ENCODE measurements at regions not wholly inside any gene's neighbourhood (a gene's known extent, or its start where the extent isn't known, plus 50 kb on each side); places are given as distances from the start of the nearest gene placed in this dataset.

DNA sequence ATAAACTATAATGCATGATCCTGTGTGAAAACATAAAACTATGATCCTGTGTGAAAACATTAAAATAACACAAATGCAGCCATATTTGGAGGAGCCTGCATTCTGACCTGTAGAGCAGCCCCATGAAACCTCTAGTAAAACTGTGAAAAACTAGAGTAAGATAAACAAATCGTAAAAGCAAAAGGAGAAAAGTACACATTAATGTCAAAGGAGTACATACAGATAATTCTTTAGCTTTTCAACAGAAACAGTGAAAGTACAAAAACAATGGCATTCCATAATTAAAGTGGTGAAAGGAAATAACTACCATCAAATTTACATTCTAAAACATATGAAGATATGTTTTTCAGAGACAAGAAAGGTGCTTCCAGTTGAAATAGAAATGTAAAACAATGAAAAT is 1267.2 kb downstream of the SLITRK1 start:
- Histone ChIP-seq H3F3A (ENCODE audit: insufficient read depth, low read length, poor library complexity, severe bottlenecking) (no peaks in the 10 kb centered on the region), H3K79me2 (replicated peaks; ENCODE audit: insufficient read depth, low read length) (no peaks in the 10 kb centered on the region), H3K9me2 (ENCODE audit: insufficient read depth, low read length) (peaks cover 3% of the 10 kb centered on the region), H3K9ac (ENCODE audit: low read length) (no peak overlapping the region), H2AFZ (ENCODE audit: low read depth, low read length) (no peak overlapping the region), H3K4me2 (ENCODE audit: low read length) (no peak overlapping the region), H3K9me3 (ENCODE audit: low read length) (no peaks in the 10 kb centered on the region), H4K20me1 (ENCODE audit: insufficient read depth) (no peaks in the 10 kb centered on the region), H3K36me3 (ENCODE audit: insufficient read depth, low read length) (no peaks in the 10 kb centered on the region), H3K27ac (ENCODE audit: low read length) (no peak overlapping the region), H3K27me3 (ENCODE audit: insufficient read depth, low read depth, low read length) (no peaks in the 10 kb centered on the region), H3K4me3 (ENCODE audit: low read length) (no peak overlapping the region)
- TF ChIP-seq POLR2AphosphoS5 (IDR thresholded peaks at IDR 0.05) (no peak), CTCF (IDR thresholded peaks at IDR 0.05; ENCODE audit: poor library complexity, severe bottlenecking) (no peak), EZH2 (IDR thresholded peaks at IDR 0.05; ENCODE audit: borderline replicate concordance, insufficient read depth, low read length, poor library complexity, severe bottlenecking) (no peak), EP300 (conservative IDR thresholded peaks at IDR 0.05; ENCODE audit: poor library complexity, severe bottlenecking) (no peak), TAF1 (IDR thresholded peaks at IDR 0.05; ENCODE audit: low read depth) (no peak)

DNA sequence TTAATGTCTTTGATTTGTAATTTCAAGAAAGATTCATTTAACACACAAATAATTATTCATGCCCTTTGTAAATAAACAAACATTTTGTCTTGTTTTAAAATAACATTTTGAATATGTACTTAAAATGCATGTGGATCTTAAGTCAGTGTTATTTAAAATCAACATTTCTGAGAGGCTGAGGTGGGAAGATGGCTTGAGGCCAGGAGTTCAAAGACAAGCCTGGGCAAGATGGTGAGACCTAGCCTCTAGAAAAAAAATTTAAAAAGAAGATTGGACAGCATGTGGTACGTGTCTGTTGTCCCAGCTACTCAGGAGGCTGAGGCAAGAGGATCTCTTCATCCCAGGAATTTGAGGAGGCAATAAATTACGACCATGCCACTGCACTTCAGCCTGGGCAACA is 1268.2 kb downstream of the SLITRK1 start:
- H3K9me2 ChIP-seq (ENCODE audit: insufficient read depth, low read length) = peaks cover 3% of the 10 kb centered on the region
- H3F3A ChIP-seq (ENCODE audit: insufficient read depth, low read length, poor library complexity, severe bottlenecking) = no peaks in the 10 kb centered on the region
- H3K27ac ChIP-seq (ENCODE audit: low read length) = no peak overlapping the region

More for the DNA sequence above, 1268.2 kb downstream of the SLITRK1 start:
- Histone ChIP-seq H3K79me2 (replicated peaks; ENCODE audit: insufficient read depth, low read length) (no peaks in the 10 kb centered on the region), H3K36me3 (ENCODE audit: insufficient read depth, low read length) (no peaks in the 10 kb centered on the region), H4K20me1 (ENCODE audit: insufficient read depth) (no peaks in the 10 kb centered on the region), H3K4me2 (ENCODE audit: low read length) (no peak overlapping the region), H3K9ac (ENCODE audit: low read length) (no peak overlapping the region), H3K9me3 (ENCODE audit: low read length) (no peaks in the 10 kb centered on the region), H3K4me3 (ENCODE audit: low read length) (no peak overlapping the region), H3K27me3 (ENCODE audit: insufficient read depth, low read depth, low read length) (no peaks in the 10 kb centered on the region), H2AFZ (ENCODE audit: low read depth, low read length) (no peak overlapping the region)
- TF ChIP-seq SMC3 (conservative IDR thresholded peaks at IDR 0.05; ENCODE audit: poor library complexity) (no peak), EZH2 (IDR thresholded peaks at IDR 0.05; ENCODE audit: borderline replicate concordance, insufficient read depth, low read length, poor library complexity, severe bottlenecking) (no peak), EP300 (conservative IDR thresholded peaks at IDR 0.05; ENCODE audit: poor library complexity, severe bottlenecking) (no peak), POLR2AphosphoS5 (IDR thresholded peaks at IDR 0.05) (no peak), RAD21 (conservative IDR thresholded peaks at IDR 0.05) (no peak), CTCF (IDR thresholded peaks at IDR 0.05; ENCODE audit: poor library complexity, severe bottlenecking) (no peak), MXI1 (conservative IDR thresholded peaks at IDR 0.05; ENCODE audit: poor library complexity, severe bottlenecking) (no peak), TAF1 (IDR thresholded peaks at IDR 0.05; ENCODE audit: low read depth) (no peak)
- TF ChIP-seq, protein P1, sequence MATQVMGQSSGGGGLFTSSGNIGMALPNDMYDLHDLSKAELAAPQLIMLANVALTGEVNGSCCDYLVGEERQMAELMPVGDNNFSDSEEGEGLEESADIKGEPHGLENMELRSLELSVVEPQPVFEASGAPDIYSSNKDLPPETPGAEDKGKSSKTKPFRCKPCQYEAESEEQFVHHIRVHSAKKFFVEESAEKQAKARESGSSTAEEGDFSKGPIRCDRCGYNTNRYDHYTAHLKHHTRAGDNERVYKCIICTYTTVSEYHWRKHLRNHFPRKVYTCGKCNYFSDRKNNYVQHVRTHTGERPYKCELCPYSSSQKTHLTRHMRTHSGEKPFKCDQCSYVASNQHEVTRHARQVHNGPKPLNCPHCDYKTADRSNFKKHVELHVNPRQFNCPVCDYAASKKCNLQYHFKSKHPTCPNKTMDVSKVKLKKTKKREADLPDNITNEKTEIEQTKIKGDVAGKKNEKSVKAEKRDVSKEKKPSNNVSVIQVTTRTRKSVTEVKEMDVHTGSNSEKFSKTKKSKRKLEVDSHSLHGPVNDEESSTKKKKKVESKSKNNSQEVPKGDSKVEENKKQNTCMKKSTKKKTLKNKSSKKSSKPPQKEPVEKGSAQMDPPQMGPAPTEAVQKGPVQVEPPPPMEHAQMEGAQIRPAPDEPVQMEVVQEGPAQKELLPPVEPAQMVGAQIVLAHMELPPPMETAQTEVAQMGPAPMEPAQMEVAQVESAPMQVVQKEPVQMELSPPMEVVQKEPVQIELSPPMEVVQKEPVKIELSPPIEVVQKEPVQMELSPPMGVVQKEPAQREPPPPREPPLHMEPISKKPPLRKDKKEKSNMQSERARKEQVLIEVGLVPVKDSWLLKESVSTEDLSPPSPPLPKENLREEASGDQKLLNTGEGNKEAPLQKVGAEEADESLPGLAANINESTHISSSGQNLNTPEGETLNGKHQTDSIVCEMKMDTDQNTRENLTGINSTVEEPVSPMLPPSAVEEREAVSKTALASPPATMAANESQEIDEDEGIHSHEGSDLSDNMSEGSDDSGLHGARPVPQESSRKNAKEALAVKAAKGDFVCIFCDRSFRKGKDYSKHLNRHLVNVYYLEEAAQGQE (IDR thresholded peaks at IDR 0.05; ENCODE audit: borderline replicate concordance) = no peak
